GM12864 (cell line): ENCODE measurements at regions not wholly inside any gene's neighbourhood (a gene's known extent, or its start where the extent isn't known, plus 50 kb on each side); places are given as distances from the start of the nearest gene placed in this dataset.

Experiments used
- DNase-seq: peaks from one replicate; pipeline ENCODE4 v3.0.0-alpha.2; 2011; ENCODE audit warnings: low read depth
- H3K4me3 ChIP-seq: 2 replicates; pipeline ENCODE4 v1.5.1; 2011; ENCODE audit warnings: mild to moderate bottlenecking, low read depth, low read length, control low read depth
- TF ChIP-seq, protein P1 (sequence below): IDR thresholded peaks from 2 replicates; pipeline ENCODE4 v1.5.1; 2011; ENCODE audit warnings: low read depth, mild to moderate bottlenecking, moderate library complexity, low read length, control low read depth, inconsistent platforms; ENCODE audit errors: missing control alignments

DNA sequence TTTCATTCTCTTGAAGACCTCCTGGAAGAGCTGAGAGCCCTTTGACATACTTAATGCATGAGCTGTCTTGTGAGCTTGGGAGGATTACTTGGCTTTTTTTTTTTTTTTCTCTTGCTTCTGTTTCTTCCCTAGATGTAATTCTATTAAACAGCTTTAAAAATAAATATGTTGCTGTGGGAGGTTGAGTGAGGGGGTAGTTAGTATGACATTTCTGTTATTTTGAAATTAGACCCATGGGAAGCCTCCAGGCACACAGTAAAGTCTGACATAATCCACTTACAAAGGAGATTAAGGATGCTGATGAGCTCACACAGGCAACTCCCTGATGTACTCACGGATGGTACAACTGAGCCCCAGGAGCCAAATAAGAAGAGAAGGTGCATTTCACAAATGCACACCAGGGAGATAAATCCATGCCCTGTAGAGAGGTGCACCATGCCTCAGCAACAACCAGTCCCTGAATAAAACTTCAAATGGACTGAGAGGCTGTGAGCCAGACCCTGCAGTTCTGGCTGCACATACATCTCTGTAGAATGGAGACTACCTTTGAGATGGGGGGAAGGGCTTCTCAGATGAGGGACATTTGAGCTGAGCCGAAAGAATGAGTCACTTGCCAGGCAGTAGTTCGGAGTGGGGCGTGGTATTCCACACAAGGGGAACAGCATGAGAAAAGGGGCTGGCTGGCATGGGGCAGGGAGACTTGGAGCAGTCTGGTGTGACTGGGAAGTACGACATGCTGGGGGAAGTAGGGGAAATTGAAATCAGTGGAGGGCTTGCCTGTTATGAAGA is 68.7 kb downstream of the ACTL7B start:
- no peak for DNase-seq
- no peak overlapping the region for H3K4me3 ChIP-seq
- TF ChIP-seq, protein P1, sequence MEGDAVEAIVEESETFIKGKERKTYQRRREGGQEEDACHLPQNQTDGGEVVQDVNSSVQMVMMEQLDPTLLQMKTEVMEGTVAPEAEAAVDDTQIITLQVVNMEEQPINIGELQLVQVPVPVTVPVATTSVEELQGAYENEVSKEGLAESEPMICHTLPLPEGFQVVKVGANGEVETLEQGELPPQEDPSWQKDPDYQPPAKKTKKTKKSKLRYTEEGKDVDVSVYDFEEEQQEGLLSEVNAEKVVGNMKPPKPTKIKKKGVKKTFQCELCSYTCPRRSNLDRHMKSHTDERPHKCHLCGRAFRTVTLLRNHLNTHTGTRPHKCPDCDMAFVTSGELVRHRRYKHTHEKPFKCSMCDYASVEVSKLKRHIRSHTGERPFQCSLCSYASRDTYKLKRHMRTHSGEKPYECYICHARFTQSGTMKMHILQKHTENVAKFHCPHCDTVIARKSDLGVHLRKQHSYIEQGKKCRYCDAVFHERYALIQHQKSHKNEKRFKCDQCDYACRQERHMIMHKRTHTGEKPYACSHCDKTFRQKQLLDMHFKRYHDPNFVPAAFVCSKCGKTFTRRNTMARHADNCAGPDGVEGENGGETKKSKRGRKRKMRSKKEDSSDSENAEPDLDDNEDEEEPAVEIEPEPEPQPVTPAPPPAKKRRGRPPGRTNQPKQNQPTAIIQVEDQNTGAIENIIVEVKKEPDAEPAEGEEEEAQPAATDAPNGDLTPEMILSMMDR, result no peak

DNA sequence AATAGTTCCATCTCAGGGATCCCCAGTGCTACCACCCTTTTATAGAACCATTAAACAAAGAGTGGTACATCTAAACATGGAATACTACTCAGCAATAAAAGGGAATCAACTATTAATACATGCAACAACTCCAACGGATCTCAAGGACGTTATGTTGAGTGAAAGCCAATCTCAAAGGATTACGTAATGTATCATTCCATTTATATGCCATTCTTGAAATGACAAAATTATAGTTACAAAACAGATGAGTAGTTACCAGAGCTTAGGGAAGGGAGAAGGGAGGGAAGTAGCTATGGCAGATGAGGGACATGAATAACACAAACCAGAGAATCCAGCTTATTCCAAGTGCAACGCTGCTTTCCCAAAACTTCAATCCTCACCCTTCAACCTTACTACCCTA is 69.5 kb downstream of the ACTL7B start:
- no peak overlapping the region for H3K4me3 ChIP-seq
- DNase-seq, result no peak
- TF ChIP-seq, protein P1, result no peak

DNA sequence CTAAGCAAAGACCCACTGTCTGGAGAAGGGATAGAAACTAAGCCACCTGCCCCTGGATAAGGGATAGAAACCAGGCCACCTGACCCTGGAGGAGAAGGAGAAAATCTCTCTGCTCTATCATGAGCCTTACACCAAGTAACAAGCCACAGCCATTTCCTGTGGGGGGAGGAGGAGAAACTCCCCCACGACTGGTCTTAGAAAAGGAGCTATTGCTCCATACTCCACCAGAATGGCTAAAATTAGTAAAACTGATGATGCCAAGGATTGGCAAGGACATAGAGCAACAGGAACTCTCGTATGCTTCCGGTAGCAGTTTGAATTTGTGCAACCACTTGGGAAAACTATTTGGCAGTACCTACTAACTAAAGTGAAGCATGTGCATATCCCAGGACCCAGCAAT is 70.8 kb downstream of the ACTL7B start:
- TF ChIP-seq, protein P1, result no peak
- DNase-seq, result no peak
- H3K4me3 ChIP-seq, result no peak overlapping the region

DNA sequence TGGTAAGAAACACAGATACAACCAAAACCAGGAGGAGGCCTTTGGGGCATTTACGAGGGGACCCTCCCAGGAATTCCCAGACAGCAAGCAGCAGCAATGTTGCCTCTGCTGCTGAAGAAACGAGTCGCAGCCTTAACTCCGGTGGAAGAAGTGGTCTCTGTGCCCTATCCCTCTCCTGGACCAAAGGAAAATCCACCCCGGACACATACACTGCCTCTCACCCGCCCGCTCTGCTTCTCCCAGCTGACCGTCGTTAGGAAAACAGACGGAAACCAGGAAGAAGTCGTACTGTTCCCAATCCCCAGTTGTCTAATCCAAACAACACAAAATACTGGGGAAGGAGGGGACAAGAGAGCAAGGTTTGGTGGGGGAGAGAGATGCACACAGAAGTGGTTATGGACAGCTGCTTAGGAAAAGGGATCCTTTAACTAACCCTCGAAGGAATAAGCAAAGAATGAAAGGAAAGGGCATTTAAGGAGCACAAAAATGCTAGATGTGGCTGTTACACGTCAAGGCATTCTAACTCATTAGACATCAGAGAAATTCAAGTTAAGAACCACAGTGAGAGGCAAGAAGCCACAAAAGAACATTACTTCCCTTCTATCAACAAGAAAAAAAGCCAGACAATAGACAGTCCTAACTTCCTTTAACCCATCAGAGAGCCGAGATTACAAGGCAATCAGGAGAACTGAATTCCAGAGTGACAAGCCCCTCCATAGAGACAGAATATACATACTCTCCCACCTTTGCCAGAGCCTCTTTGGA is 71.9 kb downstream of the ACTL7B start:
- no peak overlapping the region for H3K4me3 ChIP-seq
- TF ChIP-seq, protein P1, result no peak
- no peak for DNase-seq

DNA sequence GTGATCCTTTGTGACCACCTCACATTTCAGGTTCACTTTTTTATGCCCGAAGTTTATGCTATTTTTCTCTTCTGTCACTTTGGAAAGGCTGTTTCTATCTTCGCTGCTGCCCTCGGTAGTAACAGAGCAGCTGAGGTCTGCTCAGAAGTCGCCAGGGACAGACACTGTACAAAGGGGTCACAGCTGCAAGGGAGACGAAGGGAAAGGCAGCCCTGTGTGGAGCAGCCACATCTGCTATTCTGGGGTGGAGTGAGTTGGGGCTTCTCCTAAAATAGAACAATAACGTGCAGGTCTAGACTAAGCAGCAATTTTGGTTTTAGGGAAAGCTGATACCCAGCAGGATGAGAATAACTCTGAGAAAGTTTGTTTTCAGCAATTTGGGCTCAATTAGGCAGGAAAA is 72.5 kb downstream of the ACTL7B start:
- no peak overlapping the region for H3K4me3 ChIP-seq
- TF ChIP-seq, protein P1, result no peak
- DNase-seq, result no peak

DNA sequence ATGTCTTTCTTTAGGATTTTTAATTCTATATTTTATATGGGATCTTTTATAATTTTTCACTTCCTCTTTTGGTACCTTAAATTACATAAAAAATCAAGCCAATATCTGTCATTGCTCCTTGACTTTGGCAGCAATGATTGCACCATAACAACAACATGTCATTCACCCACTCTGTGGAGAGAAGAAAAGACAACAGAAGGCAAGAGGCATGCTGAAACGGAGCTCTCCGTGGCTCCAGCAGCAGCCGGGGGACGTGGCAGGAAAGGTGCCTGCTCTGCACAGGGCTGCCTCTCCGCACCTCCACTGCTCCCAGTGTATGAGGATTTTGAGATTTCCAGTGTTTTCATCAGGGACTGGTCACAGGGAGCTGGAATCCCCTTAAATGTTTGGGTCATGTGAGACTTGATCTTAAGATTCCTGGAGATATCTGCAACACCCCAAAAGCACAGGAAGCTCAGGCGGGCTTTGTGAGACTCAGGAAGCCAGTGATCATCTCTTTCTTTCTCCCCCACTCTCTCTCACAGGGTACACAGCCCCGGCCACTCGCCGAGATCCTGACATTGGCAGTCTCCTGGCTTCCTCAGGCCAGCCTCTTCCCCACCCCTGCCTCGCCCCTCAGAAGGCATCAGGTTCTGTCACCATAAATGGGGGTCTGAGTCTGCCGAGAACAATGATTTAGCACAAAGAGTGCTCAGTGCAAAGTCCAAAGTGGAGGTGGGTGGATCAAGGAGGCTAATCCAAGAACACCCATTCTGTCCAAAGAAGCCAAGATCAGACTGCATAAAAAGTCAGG is 74.6 kb downstream of the ACTL7B start:
- TF ChIP-seq, protein P1, result no peak
- no peak overlapping the region for H3K4me3 ChIP-seq
- DNase-seq, result no peak
